H1 (cell line): ENCODE measurements at regions not wholly inside any gene's neighbourhood (a gene's known extent, or its start where the extent isn't known, plus 50 kb on each side); places are given as distances from the start of the nearest gene placed in this dataset.

Source experiments
- CTCF ChIA-PET: fragments of 300-600 bp; sonication (Branson Sonifier 250); formaldehyde crosslinking; loops from one replicate; lab custom pipeline; 2021; ENCODE audit not compliant: partially characterized antibody; lab: Charles Lee
- POLR2A ChIA-PET: fragments of 300-600 bp; sonication (Branson Sonifier 250); formaldehyde crosslinking; loops from one replicate; lab custom pipeline; 2021; ENCODE audit warnings: inconsistent platforms; ENCODE audit not compliant: partially characterized antibody; lab: Charles Lee
- DNase-seq, 2 experiments: peaks; one replicate each; pipeline versions ENCODE4 v3.0.0 to v3.0.0-alpha.2; 2010 to 2022; ENCODE audit warnings: low spot score in 2 of 2, low read depth in 1 of 2, mixed read lengths in 1 of 2
- FAIRE-seq: peaks from 2 replicates; lab custom pipeline; 2011; peaks lifted over from hg19 to GRCh38; lab: Jason Lieb, UNC
- H2AFZ ChIP-seq: 2 replicates; pipeline ENCODE4 v1.8.1; 2012; ENCODE audit warnings: low read length, inconsistent platforms
- H2AK5ac ChIP-seq: 2 replicates; pipeline ENCODE4 v1.6.1; 2013; ENCODE audit warnings: low read depth, low read length
- H2BK120ac ChIP-seq: replicated peaks from 2 replicates; pipeline ENCODE3; 2013; ENCODE audit warnings: low read depth, low read length, inconsistent platforms
- H2BK12ac ChIP-seq: 2 replicates; pipeline ENCODE4 v1.6.1; 2013; ENCODE audit warnings: low read depth, low read length
- H2BK15ac ChIP-seq: 2 replicates; pipeline ENCODE4 v1.6.1; 2013; ENCODE audit warnings: low read length
- H2BK20ac ChIP-seq: 2 replicates; pipeline ENCODE4 v1.6.1; 2013; ENCODE audit warnings: low read length
- H2BK5ac ChIP-seq: 2 replicates; pipeline ENCODE4 v1.6.1; 2013; ENCODE audit warnings: low read depth, low read length
- H3K14ac ChIP-seq: 2 replicates; pipeline ENCODE4 v1.6.1; 2013; ENCODE audit warnings: inconsistent platforms; ENCODE audit not compliant: insufficient read length
- H3K18ac ChIP-seq: 2 replicates; pipeline ENCODE4 v1.6.1; 2013; ENCODE audit warnings: low read length; ENCODE audit errors: extremely low read depth
- H3K23ac ChIP-seq: 2 replicates; pipeline ENCODE4 v1.6.1; 2013; ENCODE audit warnings: inconsistent platforms; ENCODE audit not compliant: insufficient read length
- H3K23me2 ChIP-seq: 2 replicates; pipeline ENCODE4 v1.6.1; 2013; ENCODE audit warnings: low read depth, low read length
- H3K27ac ChIP-seq: 2 replicates; pipeline ENCODE4 v1.6.1; 2011; ENCODE audit warnings: low read depth, low read length, inconsistent platforms
- H3K27me3 ChIP-seq, 4 experiments: replicated peaks in 1 of 4; 1 replicate in 1 of 4; 2 replicates in 3 of 4; pipeline versions ENCODE4 v1.6.1 to v1.8.1; 2011 to 2013; ENCODE audit warnings: low read length in 3 of 4, mild to moderate bottlenecking in 3 of 4, inconsistent platforms in 2 of 4, mixed read lengths in 2 of 4, moderate library complexity in 1 of 4; ENCODE audit not compliant: control insufficient read depth in 3 of 4, insufficient read depth in 3 of 4; ENCODE audit errors: extremely low read depth in 1 of 4
- H3K36me3 ChIP-seq, 4 experiments: 2 replicates each; pipeline versions ENCODE4 v1.6.1 to v1.8.1; 2011 to 2013; ENCODE audit warnings: mild to moderate bottlenecking in 4 of 4, low read length in 3 of 4, moderate library complexity in 2 of 4, control low read depth in 1 of 4, inconsistent platforms in 1 of 4; ENCODE audit not compliant: insufficient read depth in 4 of 4, control insufficient read depth in 2 of 4
- H3K4ac ChIP-seq: replicated peaks from 2 replicates; pipeline ENCODE3; 2013; ENCODE audit warnings: low read length, low read depth, mixed read lengths, inconsistent platforms; ENCODE audit not compliant: insufficient read length
- H3K4me1 ChIP-seq, 4 experiments: replicated peaks in 1 of 4; 1 replicate in 1 of 4; 2 replicates in 3 of 4; pipeline versions ENCODE4 v1.6.1 to v1.8.1; 2011 to 2013; ENCODE audit warnings: low read length in 3 of 4, inconsistent platforms in 2 of 4, mixed read lengths in 1 of 4; ENCODE audit not compliant: insufficient read depth in 4 of 4, control insufficient read depth in 3 of 4
- H3K4me2 ChIP-seq, 2 experiments: 2 replicates each; pipeline versions ENCODE4 v1.6.1 to v1.8.1; 2011 to 2013; ENCODE audit warnings: low read depth in 2 of 2, low read length in 2 of 2, control low read depth in 1 of 2, inconsistent platforms in 1 of 2, mild to moderate bottlenecking in 1 of 2; ENCODE audit not compliant: insufficient read depth in 1 of 2
- H3K4me3 ChIP-seq, 4 experiments: fragments of 200-600, 300-600 bp in 1 of 4; sonication (generic), shearing (Covaris generic), sonication (Bioruptor Twin) in 1 of 4; 2 replicates each; pipeline versions ENCODE4 v1.5.1 to v1.8.1; 2011 to 2016; ENCODE audit warnings: low read length in 4 of 4, low read depth in 3 of 4, control low read depth in 2 of 4, inconsistent platforms in 2 of 4, mild to moderate bottlenecking in 2 of 4, mixed read lengths in 1 of 4, moderate library complexity in 1 of 4; ENCODE audit not compliant: insufficient read depth in 2 of 4; ENCODE audit errors: extremely low read depth in 1 of 4
- H3K56ac ChIP-seq: replicated peaks from 2 replicates; pipeline ENCODE3; 2013; ENCODE audit warnings: low read depth, mild to moderate bottlenecking, mixed read lengths, low read length, inconsistent platforms; ENCODE audit not compliant: insufficient read length
- H3K79me1 ChIP-seq: 2 replicates; pipeline ENCODE4 v1.6.1; 2013; ENCODE audit warnings: low read depth, low read length, control low read depth
- H3K79me2 ChIP-seq, 2 experiments: 2 replicates each; pipeline versions ENCODE4 v1.6.1 to v1.8.1; 2012 to 2013; ENCODE audit warnings: low read length in 2 of 2, mild to moderate bottlenecking in 2 of 2, inconsistent platforms in 1 of 2; ENCODE audit not compliant: insufficient read depth in 2 of 2, control insufficient read depth in 1 of 2
- H3K9ac ChIP-seq, 4 experiments: replicated peaks in 1 of 4; 1 replicate in 1 of 4; 2 replicates in 3 of 4; pipeline versions ENCODE4 v1.6.1 to v1.8.1; 2011 to 2013; ENCODE audit warnings: low read depth in 3 of 4, low read length in 3 of 4, control low read depth in 2 of 4, mild to moderate bottlenecking in 2 of 4, moderate library complexity in 2 of 4, inconsistent platforms in 1 of 4; ENCODE audit errors: extremely low read depth in 1 of 4
- H3K9me3 ChIP-seq, 2 experiments: 2 replicates each; pipeline versions ENCODE4 v1.6.1 to v1.8.1; 2012 to 2013; ENCODE audit warnings: mild to moderate bottlenecking in 2 of 2, moderate library complexity in 2 of 2, control low read depth in 1 of 2, inconsistent platforms in 1 of 2, low read depth in 1 of 2, low read length in 1 of 2, mixed read lengths in 1 of 2; ENCODE audit not compliant: insufficient read depth in 2 of 2
- H4K20me1 ChIP-seq, 2 experiments: replicated peaks in 1 of 2; 2 replicates each; pipeline versions ENCODE3 to v1.8.1; 2011 to 2013; ENCODE audit warnings: inconsistent platforms in 2 of 2, low read length in 2 of 2, mild to moderate bottlenecking in 1 of 2; ENCODE audit not compliant: insufficient read depth in 2 of 2, control insufficient read depth in 1 of 2
- H4K5ac ChIP-seq: 2 replicates; pipeline ENCODE4 v1.6.1; 2013; ENCODE audit warnings: low read length, low read depth, mixed read lengths, inconsistent platforms; ENCODE audit not compliant: insufficient read length
- H4K8ac ChIP-seq: 2 replicates; pipeline ENCODE4 v1.8.0; 2013; ENCODE audit warnings: mild to moderate bottlenecking, moderate library complexity, low read length, inconsistent platforms; ENCODE audit not compliant: insufficient read depth; ENCODE audit errors: extremely low read depth
- H4K91ac ChIP-seq: replicated peaks from 2 replicates; pipeline ENCODE3; 2013; ENCODE audit warnings: low read length, mixed read lengths, inconsistent platforms; ENCODE audit not compliant: insufficient read length
- BCL11A ChIP-seq, 2 experiments: IDR thresholded peaks; one replicate each; pipeline ENCODE4 v1.6.1; 2011; ENCODE audit warnings: low read depth in 2 of 2, low read length in 2 of 2, mild to moderate bottlenecking in 2 of 2
- CBX8 ChIP-seq: fragments of 300-800, 300-1000 bp; sonication (generic); IDR thresholded peaks from 2 replicates; pipeline ENCODE4 v1.7.1; 2016; ENCODE audit warnings: low read depth, low read length, borderline replicate concordance
- CTCF ChIP-seq, 3 experiments: IDR thresholded peaks; 1 replicate in 2 of 3; 2 replicates in 1 of 3; pipeline versions ENCODE4 v1.5.1 to v1.6.1; 2011; ENCODE audit warnings: low read length in 3 of 3, mild to moderate bottlenecking in 3 of 3, inconsistent platforms in 2 of 3, low read depth in 1 of 3, moderate library complexity in 1 of 3; ENCODE audit not compliant: insufficient read depth in 1 of 3; ENCODE audit errors: control extremely low read depth in 1 of 3
- JUND ChIP-seq: IDR thresholded peaks from 2 replicates; pipeline ENCODE4 v1.6.1; 2011; ENCODE audit warnings: mild to moderate bottlenecking, improper control_type of control experiment, low read length
- KDM1A ChIP-seq: fragments of 200-600, 300-600 bp; sonication (generic); IDR thresholded peaks from 2 replicates; pipeline ENCODE4 v1.7.1; 2016; ENCODE audit warnings: mild to moderate bottlenecking, low read length, borderline replicate concordance
- RNF2 ChIP-seq: fragments of 200-900, 300-1000 bp; sonication (generic); IDR thresholded peaks from 2 replicates; pipeline ENCODE4 v1.7.1; 2016; ENCODE audit warnings: borderline replicate concordance, low read depth, mild to moderate bottlenecking, antibody characterized with exemption, low read length; ENCODE audit not compliant: poor library complexity, severe bottlenecking; ENCODE audit errors: missing control alignments
- SIN3A ChIP-seq, 2 experiments: IDR thresholded peaks in 1 of 2; conservative IDR thresholded peaks in 1 of 2; 2 replicates each; pipeline ENCODE4 v1.6.1; 2011 to 2012; ENCODE audit warnings: low read length in 2 of 2, improper control_type of control experiment in 1 of 2, low read depth in 1 of 2, mild to moderate bottlenecking in 1 of 2
- SIX5 ChIP-seq: IDR thresholded peaks from 2 replicates; pipeline ENCODE4 v1.6.1; 2011; ENCODE audit warnings: mild to moderate bottlenecking, low read depth, low read length
- SP2 ChIP-seq: IDR thresholded peaks from 2 replicates; pipeline ENCODE4 v1.6.1; 2012; ENCODE audit warnings: mild to moderate bottlenecking, low read length, inconsistent platforms
- SUZ12 ChIP-seq: fragments of 200-600 bp; sonication (generic); IDR thresholded peaks from 2 replicates; pipeline ENCODE4 v1.6.1; 2012; ENCODE audit warnings: mild to moderate bottlenecking, inconsistent platforms, low read length, moderate library complexity, mixed read lengths
- WGBS, 2 experiments: shearing (Covaris generic) in 1 of 2; methylation state at CpG; one replicate each; pipeline versions ENCODE4 v1.1.6 to v1.1.7; 2013 to 2015; ENCODE audit warnings: low lambda C conversion rate in 2 of 2, mixed read lengths in 2 of 2, inconsistent platforms in 1 of 2, low coverage in 1 of 2, missing lambda C conversion rate in 1 of 2; ENCODE audit not compliant: insufficient replicate concordance in 2 of 2, insufficient coverage in 1 of 2, insufficient read length in 1 of 2; ENCODE audit errors: extremely low coverage in 1 of 2, missing lambda C conversion rate in 1 of 2; 5-methylcytosine and 5-hydroxymethylcytosine counted together
- TF ChIP-seq, protein P1 (sequence below): IDR thresholded peaks from 2 replicates; pipeline ENCODE4 v1.6.1; 2011; ENCODE audit warnings: low read depth, mild to moderate bottlenecking, low read length; ENCODE audit not compliant: insufficient read depth

DNA sequence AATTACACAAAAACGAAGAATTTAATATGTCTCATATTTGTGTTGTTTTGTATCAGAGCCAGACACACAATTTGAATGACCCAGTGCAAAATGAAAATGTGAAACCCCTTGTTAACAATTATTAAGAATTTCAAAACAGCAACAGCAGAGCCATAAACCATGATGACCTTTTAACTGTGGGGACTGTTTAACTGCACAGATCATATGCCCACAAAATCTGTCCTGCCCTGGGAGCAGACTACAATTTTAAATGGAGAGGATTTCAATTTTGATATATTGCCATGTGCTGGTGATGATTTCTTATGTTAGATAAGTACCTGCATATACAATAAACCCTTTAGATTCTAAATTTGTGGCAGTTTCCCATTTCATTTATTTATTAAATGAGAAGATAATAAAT is 455.5 kb upstream of the MGAT4C start:
- Histone ChIP-seq H3K56ac (no peak overlapping the region), H2AK5ac (no peak overlapping the region), H3K4me2 (no peak overlapping the region), H4K5ac (no peak overlapping the region), H4K20me1 (no peaks in the 10 kb centered on the region), H2BK12ac (no peak overlapping the region), H3K4ac (no peak overlapping the region), H3K27me3 (no peaks in the 10 kb centered on the region), H3K9ac (no peak overlapping the region), H3K27ac (no peak overlapping the region), H2BK5ac (no peak overlapping the region), H3K79me1 (no peaks in the 10 kb centered on the region), H3K23me2 (no peaks in the 10 kb centered on the region), H3K9me3 (peaks cover 12 to 17% of the 10 kb centered on the region in 2 experiments; a peak in 3 of 4 replicates), H3K14ac (no peak overlapping the region), H3K4me1 (no peaks in the 10 kb centered on the region), H3K23ac (no peak overlapping the region), H3K79me2 (no peaks in the 10 kb centered on the region), H2BK120ac (no peak overlapping the region), H2AFZ (no peak overlapping the region), H2BK20ac (no peak overlapping the region), H3K4me3 (no peak overlapping the region), H4K91ac (no peak overlapping the region), H3K36me3 (no peaks in the 10 kb centered on the region; a peak in 1 of 8 replicates), H4K8ac (no peak overlapping the region), H3K18ac (no peak overlapping the region), H2BK15ac (no peak overlapping the region)
- 80% methylated on average over 1 of the region's 1 CpG; no CpG with 5 or more reads in 1 of the 2 experiments for WGBS, 2 experiments
- CTCF ChIA-PET, result no interaction called here
- DNase-seq (no peak), FAIRE-seq (no peak)
- POLR2A ChIA-PET, result no interaction called here
- no peak for TF ChIP-seq SIX5
- TF ChIP-seq BCL11A (IDR thresholded peaks at IDR 0.05; ENCODE audit: low read depth in 2 of 2, low read length in 2 of 2), result no peak
- no peak for TF ChIP-seq RNF2
- TF ChIP-seq JUND, result no peak
- TF ChIP-seq CBX8, result no peak
- TF ChIP-seq CTCF (IDR thresholded peaks at IDR 0.05; ENCODE audit: control extremely low read depth in 1 of 3, insufficient read depth in 1 of 3, low read depth in 1 of 3, low read length in 3 of 3), result no peak
- TF ChIP-seq, protein P1, sequence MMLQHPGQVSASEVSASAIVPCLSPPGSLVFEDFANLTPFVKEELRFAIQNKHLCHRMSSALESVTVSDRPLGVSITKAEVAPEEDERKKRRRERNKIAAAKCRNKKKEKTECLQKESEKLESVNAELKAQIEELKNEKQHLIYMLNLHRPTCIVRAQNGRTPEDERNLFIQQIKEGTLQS, result no peak
- no peak for TF ChIP-seq KDM1A
- no peak for TF ChIP-seq SUZ12
- TF ChIP-seq SP2, result no peak
- no peak for TF ChIP-seq SIN3A (conservative IDR thresholded peaks at IDR 0.05 in 1 of 2, IDR thresholded peaks at IDR 0.05 in 1 of 2; ENCODE audit: low read depth in 1 of 2, low read length in 2 of 2)
